Caco-2 (cell line): ENCODE measurements at regions not wholly inside any gene's neighbourhood (a gene's known extent, or its start where the extent isn't known, plus 50 kb on each side); places are given as distances from the start of the nearest gene placed in this dataset.

Experiments used
- BruUV-seq: library from RNA; stranded (reverse); fragments of 400-500 nt; replicated peaks from 2 replicates; lab custom pipeline; 2021; lab: Mats Ljungman, UMichigan
- CTCF ChIA-PET: fragments of 300-600 bp; sonication (Branson Sonifier 250); formaldehyde crosslinking; loops from one replicate; lab custom pipeline; 2022; ENCODE audit warnings: antibody characterized with exemption; lab: Charles Lee
- POLR2A ChIA-PET: fragments of 300-600 bp; sonication (Branson Sonifier 250); formaldehyde crosslinking; loops from one replicate; lab custom pipeline; 2022; ENCODE audit warnings: antibody characterized with exemption; lab: Charles Lee
- DNase-seq, 2 experiments: peaks; one replicate each; pipeline versions ENCODE4 v3.0.0 to v3.0.0-alpha.2; 2020 to 2022
- H3K27me3 ChIP-seq: replicated peaks from 2 replicates; pipeline ENCODE4 v1.6.0; 2011; ENCODE audit warnings: low read length; ENCODE audit not compliant: control insufficient read depth, insufficient read depth
- H3K36me3 ChIP-seq: 2 replicates; pipeline ENCODE4 v1.5.1; 2011; ENCODE audit warnings: low read length; ENCODE audit not compliant: control insufficient read depth, insufficient read depth
- H3K4me1 ChIP-seq: fragments of 250-450 bp; sonication (Bioruptor Pico); 2 replicates; pipeline ENCODE4 v1.5.1; 2020; ENCODE audit warnings: mild to moderate bottlenecking
- H3K4me3 ChIP-seq: 2 replicates; pipeline ENCODE4 v1.5.1; 2011; ENCODE audit warnings: low read depth, mild to moderate bottlenecking, control low read depth, low read length
- H3K9me3 ChIP-seq: fragments of 250-450 bp; sonication (Bioruptor Pico); 2 replicates; pipeline ENCODE4 v1.5.1; 2020; ENCODE audit warnings: mild to moderate bottlenecking, moderate library complexity
- H3K27ac Mint-ChIP-seq: one replicate; pipeline ENCODE4 v1.8.0; 2022; ENCODE audit warnings: mixed read lengths; ENCODE audit not compliant: unreplicated experiment
- H3K27me3 Mint-ChIP-seq: one replicate; pipeline ENCODE4 v1.8.0; 2022; ENCODE audit warnings: mixed read lengths; ENCODE audit not compliant: insufficient read depth, unreplicated experiment
- H3K36me3 Mint-ChIP-seq: one replicate; pipeline ENCODE4 v1.8.0; 2022; ENCODE audit warnings: mild to moderate bottlenecking, mixed read lengths; ENCODE audit not compliant: insufficient read depth, unreplicated experiment
- H3K4me1 Mint-ChIP-seq: one replicate; pipeline ENCODE4 v1.8.0; 2022; ENCODE audit warnings: low read depth, mixed read lengths; ENCODE audit not compliant: unreplicated experiment
- H3K4me3 Mint-ChIP-seq: one replicate; pipeline ENCODE4 v1.8.0; 2022; ENCODE audit warnings: mild to moderate bottlenecking, moderate library complexity, mixed read lengths; ENCODE audit not compliant: unreplicated experiment
- H3K9me3 Mint-ChIP-seq: one replicate; pipeline ENCODE4 v1.8.0; 2022; ENCODE audit warnings: mixed read lengths; ENCODE audit not compliant: unreplicated experiment
- intact Hi-C: fragments of 100-400 bp; cut with micrococcal nuclease; formaldehyde crosslinking; loops from one replicate; pipeline ENCODE4 v1.10.0; 2022; ENCODE audit not compliant: unreplicated experiment
- TF ChIP-seq, protein P1 (sequence below), 2 experiments: fragments of 200-600 bp in 1 of 2; IDR thresholded peaks; 1 replicate in 1 of 2; 2 replicates in 1 of 2; pipeline versions ENCODE4 v1.5.1 to v1.8.0; 2011 to 2022; ENCODE audit warnings: antibody characterized with exemption in 1 of 2, control low read depth in 1 of 2, inconsistent platforms in 1 of 2, low read depth in 1 of 2, low read length in 1 of 2, mild to moderate bottlenecking in 1 of 2, moderate library complexity in 1 of 2; ENCODE audit not compliant: insufficient read depth in 1 of 2, severe bottlenecking in 1 of 2, unreplicated experiment in 1 of 2

DNA sequence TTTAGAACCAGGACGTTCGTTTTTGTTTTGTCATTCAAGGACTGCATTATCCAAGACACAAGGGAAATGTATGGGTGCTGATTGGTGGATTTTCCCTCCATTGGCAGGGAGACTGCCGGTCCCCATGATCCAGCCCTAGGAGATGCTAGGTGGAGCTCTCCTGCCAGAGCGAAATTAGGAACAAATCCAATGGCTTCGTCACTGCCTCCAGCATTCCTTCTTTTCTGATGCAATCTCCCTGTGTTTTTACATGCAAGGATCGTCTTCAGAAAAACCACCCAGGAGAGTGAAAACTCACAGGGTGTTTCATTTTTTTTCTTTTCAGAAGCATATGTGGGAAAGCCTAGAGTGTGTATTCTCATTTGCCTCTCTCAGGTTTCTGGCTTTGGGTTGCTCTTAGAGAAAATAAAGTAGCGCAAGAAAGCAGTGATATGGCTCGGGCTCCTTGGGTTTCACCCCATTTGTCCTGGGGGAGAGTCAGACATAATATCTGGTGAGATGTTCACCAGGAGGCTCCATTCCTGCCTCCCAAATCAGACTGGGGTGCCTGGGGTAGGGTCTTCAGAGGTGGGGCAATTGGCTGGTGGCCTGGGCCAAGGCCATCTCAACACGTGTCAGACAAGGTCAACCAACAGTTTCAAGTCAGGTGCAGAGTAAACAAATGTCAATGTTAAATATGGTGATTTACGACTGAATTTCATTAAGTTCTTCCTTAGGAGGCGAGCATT is 450.9 kb upstream of the MKI67 start:
- H3K9me3 ChIP-seq = no peaks in the 10 kb centered on the region
- no peaks in the 10 kb centered on the region for H3K4me1 Mint-ChIP-seq
- intact Hi-C loops = no loop called here
- no peak for DNase-seq
- no peaks in the 10 kb centered on the region for H3K36me3 Mint-ChIP-seq
- ChIA-PET CTCF (no interaction called here), POLR2A (no interaction called here)
- H3K4me3 Mint-ChIP-seq = no peak overlapping the region
- no peaks in the 10 kb centered on the region for H3K36me3 ChIP-seq
- no TSS peak for BruUV-seq
- H3K27ac Mint-ChIP-seq = no peak overlapping the region
- peaks cover 19% of the 10 kb centered on the region for H3K27me3 Mint-ChIP-seq
- no peaks in the 10 kb centered on the region for H3K9me3 Mint-ChIP-seq
- H3K4me1 ChIP-seq = no peaks in the 10 kb centered on the region
- no peaks in the 10 kb centered on the region; the same call in 1 of the 2 replicates for H3K27me3 ChIP-seq
- H3K4me3 ChIP-seq = no peak overlapping the region
- TF ChIP-seq, protein P1, sequence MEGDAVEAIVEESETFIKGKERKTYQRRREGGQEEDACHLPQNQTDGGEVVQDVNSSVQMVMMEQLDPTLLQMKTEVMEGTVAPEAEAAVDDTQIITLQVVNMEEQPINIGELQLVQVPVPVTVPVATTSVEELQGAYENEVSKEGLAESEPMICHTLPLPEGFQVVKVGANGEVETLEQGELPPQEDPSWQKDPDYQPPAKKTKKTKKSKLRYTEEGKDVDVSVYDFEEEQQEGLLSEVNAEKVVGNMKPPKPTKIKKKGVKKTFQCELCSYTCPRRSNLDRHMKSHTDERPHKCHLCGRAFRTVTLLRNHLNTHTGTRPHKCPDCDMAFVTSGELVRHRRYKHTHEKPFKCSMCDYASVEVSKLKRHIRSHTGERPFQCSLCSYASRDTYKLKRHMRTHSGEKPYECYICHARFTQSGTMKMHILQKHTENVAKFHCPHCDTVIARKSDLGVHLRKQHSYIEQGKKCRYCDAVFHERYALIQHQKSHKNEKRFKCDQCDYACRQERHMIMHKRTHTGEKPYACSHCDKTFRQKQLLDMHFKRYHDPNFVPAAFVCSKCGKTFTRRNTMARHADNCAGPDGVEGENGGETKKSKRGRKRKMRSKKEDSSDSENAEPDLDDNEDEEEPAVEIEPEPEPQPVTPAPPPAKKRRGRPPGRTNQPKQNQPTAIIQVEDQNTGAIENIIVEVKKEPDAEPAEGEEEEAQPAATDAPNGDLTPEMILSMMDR (IDR thresholded peaks at IDR 0.05; ENCODE audit: insufficient read depth in 1 of 2, low read depth in 1 of 2, low read length in 1 of 2, severe bottlenecking in 1 of 2, unreplicated experiment in 1 of 2) = no peak

DNA sequence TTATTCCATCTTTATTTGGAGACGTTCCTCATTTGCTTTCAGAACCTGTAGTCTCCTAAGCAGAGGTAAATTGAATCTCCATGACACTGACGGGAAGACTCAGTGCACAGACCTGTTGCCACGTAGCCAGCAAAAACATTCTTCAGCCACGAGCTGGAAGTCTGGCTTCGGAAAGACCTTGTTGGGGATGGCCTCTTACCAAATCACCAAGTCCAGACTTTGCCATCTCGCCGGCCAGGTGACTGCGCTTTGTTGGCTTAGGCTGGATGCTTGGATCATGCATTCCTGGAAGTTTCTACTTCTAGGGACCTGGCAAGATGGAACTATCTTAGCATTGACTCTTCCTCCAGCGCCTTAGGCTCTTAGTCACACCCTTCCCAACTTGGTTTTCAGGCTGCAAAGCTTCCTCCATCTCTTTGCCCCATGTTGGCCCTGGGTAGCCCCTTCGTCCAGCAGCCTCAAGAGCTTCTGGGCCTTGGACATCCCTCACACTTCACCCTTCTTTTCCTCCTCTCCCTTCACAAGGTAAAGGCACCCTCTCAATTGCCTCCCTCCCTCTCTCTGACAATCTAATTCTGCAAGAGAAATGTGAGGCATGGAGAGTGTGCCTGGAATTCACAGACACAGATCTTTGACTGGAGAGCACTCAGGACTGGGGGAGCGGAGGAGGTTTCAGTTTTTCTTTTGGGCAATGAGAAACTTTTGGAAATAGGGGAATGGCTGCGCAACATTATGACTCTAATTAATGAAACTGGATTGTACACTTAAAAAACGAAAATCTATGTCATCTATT is 451.9 kb upstream of the MKI67 start:
- TF ChIP-seq, protein P1 (IDR thresholded peaks at IDR 0.05; ENCODE audit: insufficient read depth in 1 of 2, low read depth in 1 of 2, low read length in 1 of 2, severe bottlenecking in 1 of 2, unreplicated experiment in 1 of 2) = no peak
- no TSS peak for BruUV-seq
- intact Hi-C loops = no loop called here
- peaks cover 17% of the 10 kb centered on the region for H3K27me3 Mint-ChIP-seq
- Histone ChIP-seq H3K4me3 (no peak overlapping the region), H3K36me3 (no peaks in the 10 kb centered on the region), H3K27me3 (no peaks in the 10 kb centered on the region), H3K9me3 (no peaks in the 10 kb centered on the region), H3K4me1 (no peaks in the 10 kb centered on the region)
- no peaks in the 10 kb centered on the region for H3K4me1 Mint-ChIP-seq
- H3K9me3 Mint-ChIP-seq = peaks cover 4% of the 10 kb centered on the region
- no peak overlapping the region for H3K27ac Mint-ChIP-seq
- POLR2A ChIA-PET = no interaction called here
- no peak for DNase-seq
- CTCF ChIA-PET = no interaction called here
- no peak overlapping the region for H3K4me3 Mint-ChIP-seq
- H3K36me3 Mint-ChIP-seq = no peaks in the 10 kb centered on the region

DNA sequence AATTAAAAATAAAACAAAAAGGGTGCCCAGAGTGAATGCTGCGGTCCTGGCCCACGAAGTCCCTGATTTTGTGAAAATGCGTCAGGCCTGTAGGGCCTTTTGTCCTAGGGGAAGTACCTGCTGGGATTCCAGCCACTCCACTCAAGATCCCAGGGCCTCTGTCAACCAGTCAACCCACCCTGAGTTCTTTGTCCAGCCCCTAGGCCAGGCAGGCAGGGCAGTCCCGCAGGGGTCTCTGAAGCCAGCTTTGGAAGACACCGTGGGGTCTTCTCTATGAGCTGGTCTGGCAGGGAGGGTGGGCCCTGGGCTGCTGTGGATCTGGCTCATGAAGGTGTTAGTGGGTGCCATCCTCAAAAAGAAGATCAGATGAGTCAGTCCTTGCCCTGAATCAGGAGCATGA is 452.5 kb upstream of the MKI67 start:
- peaks cover 16% of the 10 kb centered on the region for H3K27me3 Mint-ChIP-seq
- H3K27me3 ChIP-seq = no peaks in the 10 kb centered on the region
- no peak overlapping the region for H3K4me3 Mint-ChIP-seq
- ChIA-PET POLR2A (no interaction called here), CTCF (no interaction called here)
- intact Hi-C loops = no loop called here
- no peaks in the 10 kb centered on the region for H3K36me3 ChIP-seq
- no peaks in the 10 kb centered on the region for H3K9me3 ChIP-seq
- no TSS peak for BruUV-seq
- H3K9me3 Mint-ChIP-seq = peaks cover 10% of the 10 kb centered on the region
- no peak overlapping the region for H3K27ac Mint-ChIP-seq
- H3K36me3 Mint-ChIP-seq = no peaks in the 10 kb centered on the region
- TF ChIP-seq, protein P1 (IDR thresholded peaks at IDR 0.05; ENCODE audit: insufficient read depth in 1 of 2, low read depth in 1 of 2, low read length in 1 of 2, severe bottlenecking in 1 of 2, unreplicated experiment in 1 of 2) = no peak
- H3K4me1 ChIP-seq = no peaks in the 10 kb centered on the region
- H3K4me1 Mint-ChIP-seq = no peaks in the 10 kb centered on the region
- no peak overlapping the region for H3K4me3 ChIP-seq
- DNase-seq = no peak
